Left lung (tissue), 4 donors: ENCODE measurements at regions not wholly inside any gene's neighbourhood (a gene's known extent, or its start where the extent isn't known, plus 50 kb on each side); places are given as distances from the start of the nearest gene placed in this dataset.

Experiments used
- ATAC-seq: fragments of 200-7000 bp; cut with Tn5 transposase; one replicate; pipeline ENCODE4 v1.9.1; 2020; ENCODE audit warnings: moderate library complexity
- DNase-seq, 4 donors: peaks; one replicate each; pipeline ENCODE4 v3.0.0-alpha.2; 2013 to 2020
- H3K27ac ChIP-seq, 2 donors: fragments of 200-600 bp; sonication (generic) in 1 of 2; one replicate each; pipeline versions ENCODE4 v1.5.0 to v1.8.0; 2020 to 2021
- H3K27me3 ChIP-seq, 2 donors: fragments of 200-600 bp; sonication (generic) in 1 of 2; one replicate each; pipeline versions ENCODE4 v1.5.0 to v1.8.0; 2020 to 2021
- H3K36me3 ChIP-seq, 2 donors: fragments of 200-600 bp; sonication (generic) in 1 of 2; one replicate each; pipeline versions ENCODE4 v1.5.0 to v1.8.0; 2020 to 2021
- H3K4me1 ChIP-seq, 2 donors: fragments of 200-600 bp; one replicate each; pipeline ENCODE4 v1.8.0; 2021
- H3K4me3 ChIP-seq, 2 donors: fragments of 200-600 bp; sonication (generic) in 1 of 2; one replicate each; pipeline versions ENCODE4 v1.5.0 to v1.8.0; 2020 to 2021; ENCODE audit warnings: mild to moderate bottlenecking in 1 of 2
- H3K9me3 ChIP-seq, 2 donors: fragments of 200-600 bp; sonication (generic) in 1 of 2; one replicate each; pipeline versions ENCODE4 v1.5.0 to v1.8.0; 2020 to 2021
- CTCF ChIP-seq, 2 donors: fragments of 200-600 bp; sonication (generic) in 1 of 2; IDR thresholded peaks; one replicate each; pipeline versions ENCODE4 v1.5.0 to v1.8.0; 2021; ENCODE audit warnings: antibody characterized with exemption in 2 of 2
- intact Hi-C, 2 donors: fragments of 100-400 bp; cut with DNase I; formaldehyde crosslinking; loops; one replicate each; pipeline versions ENCODE4 v1.11.2 to v1.14.2; 2022
- donor health status: DM: no; HTN: yes; CAD: no.
- donor health status: DM: no; HTN: no; CAD: no.

- H3K4me1 ChIP-seq, result no peaks in the 10 kb centered on the region
- TF ChIP-seq CTCF (IDR thresholded peaks at IDR 0.05), result no peak
- no peaks in the 10 kb centered on the region for H3K9me3 ChIP-seq
- H3K36me3 ChIP-seq, result no peaks in the 10 kb centered on the region
- no peak overlapping the region for H3K4me3 ChIP-seq
- ATAC-seq, result no peak
- intact Hi-C loops, result no loop called here
- H3K27me3 ChIP-seq, result no peaks in the 10 kb centered on the region
- no peak overlapping the region for H3K27ac ChIP-seq
- peak in 1 of 4 donors; percentile 3 for DNase-seq
Measured at GRCh38 chr17:71759422-71760060, 361.3 kb upstream of the SOX9 start.

- DNase-seq (no peak), ATAC-seq (no peak)
- intact Hi-C loops, result no loop called here
- no peaks in the 10 kb centered on the region for H3K36me3 ChIP-seq
- H3K4me1 ChIP-seq, result no peaks in the 10 kb centered on the region
- no peaks in the 10 kb centered on the region for H3K27me3 ChIP-seq
- no peaks in the 10 kb centered on the region for H3K9me3 ChIP-seq
- no peak overlapping the region for H3K27ac ChIP-seq
- H3K4me3 ChIP-seq, result no peak overlapping the region
- no peak for TF ChIP-seq CTCF (IDR thresholded peaks at IDR 0.05)
Measured at GRCh38 chr17:71760062-71760720, 360.6 kb upstream of the SOX9 start.

- no peak for TF ChIP-seq CTCF (IDR thresholded peaks at IDR 0.05)
- Histone ChIP-seq H3K27ac (no peak overlapping the region), H3K4me1 (no peaks in the 10 kb centered on the region), H3K27me3 (no peaks in the 10 kb centered on the region), H3K4me3 (no peak overlapping the region), H3K36me3 (no peaks in the 10 kb centered on the region), H3K9me3 (no peaks in the 10 kb centered on the region)
- DNase-seq, result no peak
- no peak for ATAC-seq
- intact Hi-C loops, result no loop called here
Measured at GRCh38 chr17:71762526-71762925, 358.3 kb upstream of the SOX9 start.

GRCh38 chr17:71764505-71764904, 356.3 kb upstream of the SOX9 start:
- Histone ChIP-seq H3K27ac (no peak overlapping the region), H3K36me3 (no peaks in the 10 kb centered on the region), H3K4me3 (no peak overlapping the region), H3K4me1 (no peaks in the 10 kb centered on the region), H3K9me3 (peaks cover 0 to 5% of the 10 kb centered on the region in 2 donors), H3K27me3 (no peaks in the 10 kb centered on the region)
- peak in 1 of 4 donors; percentile 4 for DNase-seq
- TF ChIP-seq CTCF (IDR thresholded peaks at IDR 0.05), result no peak
- ATAC-seq, result no peak
- intact Hi-C loops, result no loop called here

GRCh38 chr17:71765437-71765836, 355.4 kb upstream of the SOX9 start:
- ATAC-seq (no peak), DNase-seq (no peak)
- Histone ChIP-seq H3K4me3 (no peak overlapping the region), H3K27me3 (no peaks in the 10 kb centered on the region), H3K36me3 (no peaks in the 10 kb centered on the region), H3K9me3 (peaks cover 0 to 5% of the 10 kb centered on the region in 2 donors), H3K27ac (no peak overlapping the region), H3K4me1 (no peaks in the 10 kb centered on the region)
- no peak for TF ChIP-seq CTCF (IDR thresholded peaks at IDR 0.05)
- intact Hi-C loops, result no loop called here
